IPS-18c (cell line): ENCODE measurements at regions not wholly inside any gene's neighbourhood (a gene's known extent, or its start where the extent isn't known, plus 50 kb on each side); places are given as distances from the start of the nearest gene placed in this dataset.

ENCODE experiments used
- H3K4me3 ChIP-seq: 2 replicates; pipeline ENCODE4 v1.7.0; 2013; ENCODE audit warnings: low read depth, mild to moderate bottlenecking, low read length, moderate library complexity; ENCODE audit not compliant: insufficient read depth
- H3K9me3 ChIP-seq: one replicate; pipeline ENCODE4 v1.6.1; 2013; ENCODE audit warnings: mild to moderate bottlenecking, low read length, moderate library complexity; ENCODE audit not compliant: control insufficient read depth, insufficient read depth

- no peak overlapping the region for H3K4me3 ChIP-seq
- H3K9me3 ChIP-seq = no peaks in the 10 kb centered on the region
These were observed 80.4 kb upstream of the MORC3 start for GRCh38 chr21:36239585-36239984.

GRCh38 chr21:36241717-36242116, 78.3 kb upstream of the MORC3 start:
- Histone ChIP-seq H3K9me3 (no peaks in the 10 kb centered on the region), H3K4me3 (no peak overlapping the region)

GRCh38 chr21:36245115-36245514, 74.9 kb upstream of the MORC3 start:
- H3K9me3 ChIP-seq = no peaks in the 10 kb centered on the region
- no peak overlapping the region for H3K4me3 ChIP-seq

- Histone ChIP-seq H3K9me3 (no peaks in the 10 kb centered on the region), H3K4me3 (no peak overlapping the region)
These were observed 74.3 kb upstream of the MORC3 start for GRCh38 chr21:36245649-36246048.

- Histone ChIP-seq H3K4me3 (peak overlapping the region; percentile 9; the same call in 1 of the 2 replicates), H3K9me3 (no peaks in the 10 kb centered on the region)
These were observed 73.8 kb upstream of the MORC3 start for GRCh38 chr21:36246080-36246631.

- H3K4me3 ChIP-seq = no peak overlapping the region
- no peaks in the 10 kb centered on the region for H3K9me3 ChIP-seq
These were observed 72.5 kb upstream of the MORC3 start for GRCh38 chr21:36247316-36248010.

GRCh38 chr21:36249576-36250422, 70.2 kb upstream of the MORC3 start:
- Histone ChIP-seq H3K9me3 (no peaks in the 10 kb centered on the region), H3K4me3 (no peak overlapping the region)

- Histone ChIP-seq H3K4me3 (no peak overlapping the region), H3K9me3 (no peaks in the 10 kb centered on the region)
These were observed 69.4 kb upstream of the MORC3 start for GRCh38 chr21:36250423-36251075.

GRCh38 chr21:36254106-36254941, 65.7 kb upstream of the MORC3 start:
- Histone ChIP-seq H3K9me3 (no peaks in the 10 kb centered on the region), H3K4me3 (no peak overlapping the region)

- H3K4me3 ChIP-seq = no peak overlapping the region
- H3K9me3 ChIP-seq = no peaks in the 10 kb centered on the region
These were observed 64.3 kb upstream of the MORC3 start for GRCh38 chr21:36255663-36256062.

- Histone ChIP-seq H3K4me3 (no peak overlapping the region), H3K9me3 (no peaks in the 10 kb centered on the region)
These were observed 62.3 kb upstream of the MORC3 start for GRCh38 chr21:36257657-36258056.

- no peak overlapping the region for H3K4me3 ChIP-seq
These were observed 59.8 kb upstream of the MORC3 start for GRCh38 chr21:36260030-36260787.

GRCh38 chr21:36260802-36261201, 59.2 kb upstream of the MORC3 start:
- no peak overlapping the region for H3K4me3 ChIP-seq
- H3K9me3 ChIP-seq = no peaks in the 10 kb centered on the region

More at GRCh38 chr21:36260030-36260787, 59.8 kb upstream of the MORC3 start:
- no peaks in the 10 kb centered on the region for H3K9me3 ChIP-seq

GRCh38 chr21:36261459-36261858, 58.5 kb upstream of the MORC3 start:
- no peak overlapping the region for H3K4me3 ChIP-seq
- H3K9me3 ChIP-seq = no peaks in the 10 kb centered on the region

- H3K4me3 ChIP-seq = no peak overlapping the region
- H3K9me3 ChIP-seq = peaks cover 2% of the 10 kb centered on the region
These were observed 56.2 kb upstream of the MORC3 start for GRCh38 chr21:36263797-36264196.

GRCh38 chr21:36265431-36265830, 54.6 kb upstream of the MORC3 start:
- Histone ChIP-seq H3K9me3 (peaks cover 2% of the 10 kb centered on the region), H3K4me3 (no peak overlapping the region)
